HEK293 (cell line): ENCODE measurements at regions not wholly inside any gene's neighbourhood (a gene's known extent, or its start where the extent isn't known, plus 50 kb on each side); places are given as distances from the start of the nearest gene placed in this dataset.

Source experiments
- RBAK ChIP-seq: fragments of 450-650 bp; formaldehyde crosslinking; IDR thresholded peaks from 2 replicates; pipeline ENCODE4 v1.5.1; 2016; ENCODE audit warnings: missing biosample characterization, missing genetic modification characterization
- SALL2 ChIP-seq: fragments of 450-650 bp; formaldehyde crosslinking; IDR thresholded peaks from 2 replicates; pipeline ENCODE4 v1.5.0; 2017; ENCODE audit warnings: missing biosample characterization, mild to moderate bottlenecking, missing genetic modification characterization, borderline replicate concordance
- TRIM28 ChIP-seq: IDR thresholded peaks from 2 replicates; pipeline ENCODE4 v1.6.1; 2011; ENCODE audit warnings: low read length, control low read depth, borderline replicate concordance
- ZNF175 ChIP-seq: fragments of 450-650 bp; formaldehyde crosslinking; IDR thresholded peaks from 2 replicates; pipeline ENCODE4 v1.5.1; 2016; ENCODE audit warnings: missing biosample characterization, missing genetic modification characterization
- ZNF19 ChIP-seq: fragments of 450-650 bp; formaldehyde crosslinking; IDR thresholded peaks from 2 replicates; pipeline ENCODE4; 2016; ENCODE audit warnings: missing biosample characterization, missing genetic modification characterization, low read depth
- ZNF221 ChIP-seq: fragments of 450-650 bp; formaldehyde crosslinking; IDR thresholded peaks from 2 replicates; pipeline ENCODE4 v1.5.1; 2017; ENCODE audit warnings: missing biosample characterization, missing genetic modification characterization, borderline replicate concordance
- ZNF391 ChIP-seq: fragments of 450-650 bp; formaldehyde crosslinking; IDR thresholded peaks from 2 replicates; pipeline ENCODE4 v1.5.1; 2016; ENCODE audit warnings: low read depth, missing biosample characterization, missing genetic modification characterization, borderline replicate concordance
- ZNF423 ChIP-seq: fragments of 450-650 bp; formaldehyde crosslinking; IDR thresholded peaks from 2 replicates; pipeline ENCODE4 v1.5.1; 2016; ENCODE audit warnings: missing biosample characterization, missing genetic modification characterization
- ZNF747 ChIP-seq: fragments of 450-650 bp; formaldehyde crosslinking; IDR thresholded peaks from 2 replicates; pipeline ENCODE4 v1.5.1; 2016; ENCODE audit warnings: missing biosample characterization, missing genetic modification characterization
- TF ChIP-seq, protein P1 (sequence below): sonication (generic); formaldehyde crosslinking; IDR thresholded peaks from 2 replicates; pipeline ENCODE4 v1.8.1; 2022; ENCODE audit warnings: mild to moderate bottlenecking, moderate library complexity, missing genetic modification reagents
- TF ChIP-seq, protein P2 (sequence below): fragments of 450-650 bp; formaldehyde crosslinking; IDR thresholded peaks from 2 replicates; pipeline ENCODE4 v1.5.1; 2016; ENCODE audit warnings: missing biosample characterization, missing genetic modification characterization
- TF ChIP-seq, protein P3 (sequence below): fragments of 450-650 bp; formaldehyde crosslinking; IDR thresholded peaks from 2 replicates; pipeline ENCODE4 v1.5.1; 2016; ENCODE audit warnings: missing biosample characterization, missing genetic modification characterization
- TF ChIP-seq, protein P4 (sequence below): fragments of 450-650 bp; formaldehyde crosslinking; IDR thresholded peaks from 2 replicates; pipeline ENCODE4 v1.5.1; 2016; ENCODE audit warnings: missing biosample characterization, missing genetic modification characterization

DNA sequence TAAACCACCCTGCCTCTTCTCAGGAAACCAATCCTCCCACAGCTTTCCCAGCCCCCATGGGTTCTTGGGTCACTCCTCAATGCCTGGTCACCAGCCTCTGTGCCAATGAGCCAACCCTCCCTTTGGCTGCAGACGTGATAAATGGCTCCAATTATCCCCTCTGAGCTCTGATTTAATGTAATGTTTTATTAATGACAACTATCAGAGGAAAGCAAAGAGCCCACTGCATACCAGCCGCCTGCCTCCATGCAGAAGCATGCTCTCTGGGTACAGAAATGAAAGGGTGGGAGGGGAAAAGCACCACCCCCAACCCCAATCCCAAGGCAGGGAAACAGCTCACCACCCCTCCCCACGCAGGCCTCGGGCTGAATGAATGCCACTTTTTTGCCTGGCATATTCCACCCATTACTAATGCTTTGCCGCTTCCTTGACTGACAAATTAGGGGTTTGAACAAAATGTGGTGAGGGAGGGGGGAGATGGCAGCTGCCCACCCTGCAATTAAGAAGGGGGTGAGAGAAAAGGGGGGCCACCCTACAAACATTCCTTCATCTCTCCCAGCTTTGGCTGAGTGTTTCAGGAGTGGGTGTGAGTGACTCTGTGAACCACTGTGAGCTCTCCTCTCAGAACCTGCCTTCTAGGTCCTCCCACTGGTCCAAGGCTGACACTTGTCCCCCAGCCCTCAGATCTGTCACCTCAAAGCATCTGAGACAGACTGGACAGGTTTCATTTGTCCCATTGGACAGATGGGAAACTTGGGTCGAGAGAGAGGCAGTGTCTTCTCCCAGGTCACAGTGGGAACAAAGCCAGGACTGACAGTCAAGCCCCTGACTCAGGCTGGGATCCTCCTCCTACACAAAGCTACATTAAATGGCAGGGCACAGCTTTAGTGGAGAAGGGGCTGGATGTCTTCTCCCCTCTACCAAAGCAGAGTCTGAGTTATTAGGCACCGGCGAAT is 161.5 kb downstream of the TMEM132E start:
- TF ChIP-seq SALL2, result no peak
- TF ChIP-seq, protein P1, sequence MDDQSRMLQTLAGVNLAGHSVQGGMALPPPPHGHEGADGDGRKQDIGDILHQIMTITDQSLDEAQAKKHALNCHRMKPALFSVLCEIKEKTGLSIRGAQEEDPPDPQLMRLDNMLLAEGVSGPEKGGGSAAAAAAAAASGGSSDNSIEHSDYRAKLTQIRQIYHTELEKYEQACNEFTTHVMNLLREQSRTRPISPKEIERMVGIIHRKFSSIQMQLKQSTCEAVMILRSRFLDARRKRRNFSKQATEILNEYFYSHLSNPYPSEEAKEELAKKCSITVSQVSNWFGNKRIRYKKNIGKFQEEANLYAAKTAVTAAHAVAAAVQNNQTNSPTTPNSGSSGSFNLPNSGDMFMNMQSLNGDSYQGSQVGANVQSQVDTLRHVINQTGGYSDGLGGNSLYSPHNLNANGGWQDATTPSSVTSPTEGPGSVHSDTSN, result no peak
- TF ChIP-seq, protein P2, sequence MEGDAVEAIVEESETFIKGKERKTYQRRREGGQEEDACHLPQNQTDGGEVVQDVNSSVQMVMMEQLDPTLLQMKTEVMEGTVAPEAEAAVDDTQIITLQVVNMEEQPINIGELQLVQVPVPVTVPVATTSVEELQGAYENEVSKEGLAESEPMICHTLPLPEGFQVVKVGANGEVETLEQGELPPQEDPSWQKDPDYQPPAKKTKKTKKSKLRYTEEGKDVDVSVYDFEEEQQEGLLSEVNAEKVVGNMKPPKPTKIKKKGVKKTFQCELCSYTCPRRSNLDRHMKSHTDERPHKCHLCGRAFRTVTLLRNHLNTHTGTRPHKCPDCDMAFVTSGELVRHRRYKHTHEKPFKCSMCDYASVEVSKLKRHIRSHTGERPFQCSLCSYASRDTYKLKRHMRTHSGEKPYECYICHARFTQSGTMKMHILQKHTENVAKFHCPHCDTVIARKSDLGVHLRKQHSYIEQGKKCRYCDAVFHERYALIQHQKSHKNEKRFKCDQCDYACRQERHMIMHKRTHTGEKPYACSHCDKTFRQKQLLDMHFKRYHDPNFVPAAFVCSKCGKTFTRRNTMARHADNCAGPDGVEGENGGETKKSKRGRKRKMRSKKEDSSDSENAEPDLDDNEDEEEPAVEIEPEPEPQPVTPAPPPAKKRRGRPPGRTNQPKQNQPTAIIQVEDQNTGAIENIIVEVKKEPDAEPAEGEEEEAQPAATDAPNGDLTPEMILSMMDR (tag by site-specific recombination), result no peak
- TF ChIP-seq ZNF221 (tag by site-specific recombination), result no peak
- no peak for TF ChIP-seq ZNF19 (tag by site-specific recombination)
- TF ChIP-seq RBAK (tag by site-specific recombination), result no peak
- TF ChIP-seq, protein P3, sequence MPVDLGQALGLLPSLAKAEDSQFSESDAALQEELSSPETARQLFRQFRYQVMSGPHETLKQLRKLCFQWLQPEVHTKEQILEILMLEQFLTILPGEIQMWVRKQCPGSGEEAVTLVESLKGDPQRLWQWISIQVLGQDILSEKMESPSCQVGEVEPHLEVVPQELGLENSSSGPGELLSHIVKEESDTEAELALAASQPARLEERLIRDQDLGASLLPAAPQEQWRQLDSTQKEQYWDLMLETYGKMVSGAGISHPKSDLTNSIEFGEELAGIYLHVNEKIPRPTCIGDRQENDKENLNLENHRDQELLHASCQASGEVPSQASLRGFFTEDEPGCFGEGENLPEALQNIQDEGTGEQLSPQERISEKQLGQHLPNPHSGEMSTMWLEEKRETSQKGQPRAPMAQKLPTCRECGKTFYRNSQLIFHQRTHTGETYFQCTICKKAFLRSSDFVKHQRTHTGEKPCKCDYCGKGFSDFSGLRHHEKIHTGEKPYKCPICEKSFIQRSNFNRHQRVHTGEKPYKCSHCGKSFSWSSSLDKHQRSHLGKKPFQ, result no peak
- TF ChIP-seq ZNF747, result no peak
- no peak for TF ChIP-seq ZNF175 (tag by site-specific recombination)
- no peak for TF ChIP-seq ZNF391 (tag by site-specific recombination)
- no peak for TF ChIP-seq TRIM28
- TF ChIP-seq, protein P4, sequence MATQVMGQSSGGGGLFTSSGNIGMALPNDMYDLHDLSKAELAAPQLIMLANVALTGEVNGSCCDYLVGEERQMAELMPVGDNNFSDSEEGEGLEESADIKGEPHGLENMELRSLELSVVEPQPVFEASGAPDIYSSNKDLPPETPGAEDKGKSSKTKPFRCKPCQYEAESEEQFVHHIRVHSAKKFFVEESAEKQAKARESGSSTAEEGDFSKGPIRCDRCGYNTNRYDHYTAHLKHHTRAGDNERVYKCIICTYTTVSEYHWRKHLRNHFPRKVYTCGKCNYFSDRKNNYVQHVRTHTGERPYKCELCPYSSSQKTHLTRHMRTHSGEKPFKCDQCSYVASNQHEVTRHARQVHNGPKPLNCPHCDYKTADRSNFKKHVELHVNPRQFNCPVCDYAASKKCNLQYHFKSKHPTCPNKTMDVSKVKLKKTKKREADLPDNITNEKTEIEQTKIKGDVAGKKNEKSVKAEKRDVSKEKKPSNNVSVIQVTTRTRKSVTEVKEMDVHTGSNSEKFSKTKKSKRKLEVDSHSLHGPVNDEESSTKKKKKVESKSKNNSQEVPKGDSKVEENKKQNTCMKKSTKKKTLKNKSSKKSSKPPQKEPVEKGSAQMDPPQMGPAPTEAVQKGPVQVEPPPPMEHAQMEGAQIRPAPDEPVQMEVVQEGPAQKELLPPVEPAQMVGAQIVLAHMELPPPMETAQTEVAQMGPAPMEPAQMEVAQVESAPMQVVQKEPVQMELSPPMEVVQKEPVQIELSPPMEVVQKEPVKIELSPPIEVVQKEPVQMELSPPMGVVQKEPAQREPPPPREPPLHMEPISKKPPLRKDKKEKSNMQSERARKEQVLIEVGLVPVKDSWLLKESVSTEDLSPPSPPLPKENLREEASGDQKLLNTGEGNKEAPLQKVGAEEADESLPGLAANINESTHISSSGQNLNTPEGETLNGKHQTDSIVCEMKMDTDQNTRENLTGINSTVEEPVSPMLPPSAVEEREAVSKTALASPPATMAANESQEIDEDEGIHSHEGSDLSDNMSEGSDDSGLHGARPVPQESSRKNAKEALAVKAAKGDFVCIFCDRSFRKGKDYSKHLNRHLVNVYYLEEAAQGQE (tag by site-specific recombination), result no peak
- no peak for TF ChIP-seq ZNF423
